NCI-H2196 (cell line): ENCODE measurements at regions not wholly inside any gene's neighbourhood (a gene's known extent, or its start where the extent isn't known, plus 50 kb on each side); places are given as distances from the start of the nearest gene placed in this dataset.
"Not testable (repeated sequence)": the region's sequence is repeated elsewhere in the genome, so short reads cannot be mapped to it uniquely, and the experiment has no call there.

Source experiments
- DNase-seq: peaks from one replicate; lab custom pipeline; 2025; ENCODE audit not compliant: unreplicated experiment; lab: John Stamatoyannopoulos, UW

- no peak for DNase-seq
These were observed 602.8 kb downstream of the KCNT2 start for GRCh38 chr1:196005426-196005825.

GRCh38 chr1:196004388-196004787 is 603.9 kb downstream of the KCNT2 start:
- not testable (repeated sequence) for DNase-seq

- no peak for DNase-seq
These were observed 605.3 kb downstream of the KCNT2 start for GRCh38 chr1:196002906-196003305.

- not testable (repeated sequence) for DNase-seq
These were observed 605.9 kb downstream of the KCNT2 start for GRCh38 chr1:196002296-196002695.

GRCh38 chr1:196001188-196001587 is 607.1 kb downstream of the KCNT2 start:
- no peak for DNase-seq

- DNase-seq: no peak
These were observed 609.2 kb downstream of the KCNT2 start for GRCh38 chr1:195999022-195999421.

- DNase-seq: no peak
These were observed 626.6 kb downstream of the KCNT2 start for GRCh38 chr1:195981448-195982139.

- no peak for DNase-seq
These were observed 628.6 kb downstream of the KCNT2 start for GRCh38 chr1:195979646-195980045.

- no peak for DNase-seq
These were observed 634.8 kb downstream of the KCNT2 start for GRCh38 chr1:195973311-195973904.

- no peak for DNase-seq
These were observed 636.7 kb downstream of the KCNT2 start for GRCh38 chr1:195971589-195971988.

GRCh38 chr1:195970209-195970608 is 638.0 kb downstream of the KCNT2 start:
- no peak for DNase-seq

GRCh38 chr1:195965475-195965874 is 642.8 kb downstream of the KCNT2 start:
- DNase-seq: no peak

- DNase-seq: no peak
These were observed 643.2 kb downstream of the KCNT2 start for GRCh38 chr1:195965036-195965435.

- DNase-seq: no peak
These were observed 643.7 kb downstream of the KCNT2 start for GRCh38 chr1:195964516-195964915.

GRCh38 chr1:195962051-195962450 is 646.2 kb downstream of the KCNT2 start:
- no peak for DNase-seq

- DNase-seq: no peak
These were observed 647.7 kb downstream of the KCNT2 start for GRCh38 chr1:195960580-195960979.

- no peak for DNase-seq
These were observed 650.1 kb downstream of the KCNT2 start for GRCh38 chr1:195958131-195958530.

- no peak for DNase-seq
These were observed 651.4 kb downstream of the KCNT2 start for GRCh38 chr1:195956845-195957244.

GRCh38 chr1:195954848-195955247 is 653.4 kb downstream of the KCNT2 start:
- DNase-seq: no peak

- no peak for DNase-seq
These were observed 656.9 kb downstream of the KCNT2 start for GRCh38 chr1:195951313-195951712.

GRCh38 chr1:195948123-195948895 is 659.9 kb downstream of the KCNT2 start:
- no peak for DNase-seq

GRCh38 chr1:195946500-195946899 is 661.7 kb downstream of the KCNT2 start:
- DNase-seq: no peak
